ENCODE measurements at regions not wholly inside any gene's neighbourhood (a gene's known extent, or its start where the extent isn't known, plus 50 kb on each side); places are given as distances from the start of the nearest gene placed in this dataset.

DNA sequence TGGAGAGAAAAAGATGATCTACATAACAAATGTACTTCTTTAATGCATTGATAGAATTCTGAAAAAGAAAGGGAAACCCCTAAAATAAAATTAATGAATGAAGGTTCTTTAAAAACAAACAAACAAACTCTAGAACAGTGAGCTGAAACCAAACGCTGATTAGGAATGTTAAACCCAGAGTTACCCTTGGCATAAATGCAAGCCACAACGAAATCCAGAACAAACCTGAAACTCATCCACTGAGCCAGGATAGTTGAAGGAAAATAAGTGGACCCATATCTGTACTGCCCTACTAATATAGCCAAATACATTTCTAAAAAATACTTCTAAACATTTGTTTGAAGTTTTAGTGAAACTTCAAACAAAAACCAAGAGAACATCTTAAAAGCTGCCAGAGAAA, 505.3 kb downstream of the TTLL7 start:
- TF ChIP-seq CTCF (IDR thresholded peaks at IDR 0.05) (no peak), POLR2A (IDR thresholded peaks at IDR 0.05) (no peak)

Measured in adrenal gland (tissue), 5 donors.